ENCODE measurements at regions not wholly inside any gene's neighbourhood (a gene's known extent, or its start where the extent isn't known, plus 50 kb on each side); places are given as distances from the start of the nearest gene placed in this dataset.
"Not testable (repeated sequence)": the region's sequence is repeated elsewhere in the genome, so short reads cannot be mapped to it uniquely, and the experiment has no call there.

DNA sequence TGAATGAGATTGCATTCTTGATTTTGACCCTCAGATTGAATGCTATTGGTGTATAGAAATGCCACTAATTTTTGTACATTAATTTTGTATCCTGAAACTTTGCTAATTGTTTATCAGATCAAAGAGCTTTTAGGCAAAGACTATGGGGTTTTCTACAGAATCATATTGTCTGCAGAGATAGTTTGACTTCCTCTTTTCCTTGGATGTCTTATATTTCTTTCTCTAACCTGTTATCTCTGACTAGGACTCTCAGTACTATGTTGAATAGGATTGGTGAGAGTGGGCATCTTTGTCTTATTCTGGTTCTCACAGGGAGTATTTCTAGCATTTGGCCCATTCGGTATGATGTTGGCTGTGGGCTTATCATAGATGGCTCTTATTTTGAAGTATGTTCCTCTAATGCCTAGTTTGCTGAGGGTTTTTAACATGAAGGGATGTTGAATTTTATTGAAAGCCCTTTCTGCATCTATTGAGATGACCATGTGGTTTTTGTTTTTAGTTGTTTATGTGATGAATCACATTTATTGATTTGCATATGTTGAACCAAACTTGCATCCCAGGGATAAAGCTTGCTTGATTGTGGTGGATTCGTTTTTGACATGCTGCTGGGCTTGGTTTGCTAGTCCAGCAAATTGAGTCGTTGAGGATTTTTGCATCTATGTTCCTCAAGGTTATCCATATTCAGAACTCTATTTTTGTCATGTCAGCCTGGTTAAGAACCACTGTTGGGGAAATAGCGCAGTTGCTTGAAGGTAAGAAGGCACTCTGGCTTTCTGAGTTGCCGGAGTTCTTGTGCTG lies 85.8 kb upstream of the NOTCH2NLA start:
- TF ChIP-seq, protein P1, sequence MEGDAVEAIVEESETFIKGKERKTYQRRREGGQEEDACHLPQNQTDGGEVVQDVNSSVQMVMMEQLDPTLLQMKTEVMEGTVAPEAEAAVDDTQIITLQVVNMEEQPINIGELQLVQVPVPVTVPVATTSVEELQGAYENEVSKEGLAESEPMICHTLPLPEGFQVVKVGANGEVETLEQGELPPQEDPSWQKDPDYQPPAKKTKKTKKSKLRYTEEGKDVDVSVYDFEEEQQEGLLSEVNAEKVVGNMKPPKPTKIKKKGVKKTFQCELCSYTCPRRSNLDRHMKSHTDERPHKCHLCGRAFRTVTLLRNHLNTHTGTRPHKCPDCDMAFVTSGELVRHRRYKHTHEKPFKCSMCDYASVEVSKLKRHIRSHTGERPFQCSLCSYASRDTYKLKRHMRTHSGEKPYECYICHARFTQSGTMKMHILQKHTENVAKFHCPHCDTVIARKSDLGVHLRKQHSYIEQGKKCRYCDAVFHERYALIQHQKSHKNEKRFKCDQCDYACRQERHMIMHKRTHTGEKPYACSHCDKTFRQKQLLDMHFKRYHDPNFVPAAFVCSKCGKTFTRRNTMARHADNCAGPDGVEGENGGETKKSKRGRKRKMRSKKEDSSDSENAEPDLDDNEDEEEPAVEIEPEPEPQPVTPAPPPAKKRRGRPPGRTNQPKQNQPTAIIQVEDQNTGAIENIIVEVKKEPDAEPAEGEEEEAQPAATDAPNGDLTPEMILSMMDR (IDR thresholded peaks at IDR 0.05 in 8 of 11, conservative IDR thresholded peaks at IDR 0.05 in 3 of 11): not testable (repeated sequence)
- not testable (repeated sequence) for TF ChIP-seq POLR2A (IDR thresholded peaks at IDR 0.05)

All from spleen (tissue), 7 donors.